Kidney epithelial cell (primary cell): ENCODE measurements at regions not wholly inside any gene's neighbourhood (a gene's known extent, or its start where the extent isn't known, plus 50 kb on each side); places are given as distances from the start of the nearest gene placed in this dataset.

ENCODE experiments used
- DNase-seq: peaks from one replicate; pipeline ENCODE4 v3.0.0-alpha.2; 2010; ENCODE audit warnings: low read depth
- H3K27me3 ChIP-seq: 2 replicates; pipeline ENCODE4 v1.6.0; 2011; ENCODE audit warnings: low read length; ENCODE audit not compliant: control insufficient read depth, insufficient read depth
- H3K36me3 ChIP-seq: 2 replicates; pipeline ENCODE4 v1.5.1; 2011; ENCODE audit warnings: low read length; ENCODE audit not compliant: control insufficient read depth, insufficient read depth
- H3K4me3 ChIP-seq: 2 replicates; pipeline ENCODE4 v1.5.1; 2011; ENCODE audit warnings: low read depth, mild to moderate bottlenecking, control low read depth, low read length
- TF ChIP-seq, protein P1 (sequence below): IDR thresholded peaks from 2 replicates; pipeline ENCODE4 v1.5.1; 2011; ENCODE audit warnings: mild to moderate bottlenecking, moderate library complexity, low read length, control low read depth, inconsistent platforms; ENCODE audit not compliant: insufficient read depth, poor library complexity, severe bottlenecking

DNA sequence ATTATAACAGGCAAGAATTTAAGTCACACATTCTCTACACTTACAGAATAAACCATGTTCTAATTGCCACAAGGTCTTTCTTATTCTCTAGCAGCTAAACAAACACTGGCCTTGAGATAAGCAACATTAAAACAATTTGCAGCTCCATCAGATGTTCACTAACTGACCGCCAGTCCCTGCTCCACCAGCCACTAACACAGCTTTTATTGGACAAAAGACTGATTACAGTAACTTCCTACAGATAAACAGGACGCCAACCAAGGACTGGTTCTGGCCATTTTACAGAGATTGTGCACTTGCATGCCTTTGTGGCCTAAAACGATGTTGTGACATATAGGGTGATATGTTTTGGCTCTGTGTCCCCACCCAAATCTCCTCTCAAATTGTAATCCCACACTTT lies 388.9 kb upstream of the LRRC4C start:
- Histone ChIP-seq H3K4me3 (no peak overlapping the region), H3K36me3 (no peaks in the 10 kb centered on the region), H3K27me3 (no peaks in the 10 kb centered on the region)
- no peak for DNase-seq
- TF ChIP-seq, protein P1, sequence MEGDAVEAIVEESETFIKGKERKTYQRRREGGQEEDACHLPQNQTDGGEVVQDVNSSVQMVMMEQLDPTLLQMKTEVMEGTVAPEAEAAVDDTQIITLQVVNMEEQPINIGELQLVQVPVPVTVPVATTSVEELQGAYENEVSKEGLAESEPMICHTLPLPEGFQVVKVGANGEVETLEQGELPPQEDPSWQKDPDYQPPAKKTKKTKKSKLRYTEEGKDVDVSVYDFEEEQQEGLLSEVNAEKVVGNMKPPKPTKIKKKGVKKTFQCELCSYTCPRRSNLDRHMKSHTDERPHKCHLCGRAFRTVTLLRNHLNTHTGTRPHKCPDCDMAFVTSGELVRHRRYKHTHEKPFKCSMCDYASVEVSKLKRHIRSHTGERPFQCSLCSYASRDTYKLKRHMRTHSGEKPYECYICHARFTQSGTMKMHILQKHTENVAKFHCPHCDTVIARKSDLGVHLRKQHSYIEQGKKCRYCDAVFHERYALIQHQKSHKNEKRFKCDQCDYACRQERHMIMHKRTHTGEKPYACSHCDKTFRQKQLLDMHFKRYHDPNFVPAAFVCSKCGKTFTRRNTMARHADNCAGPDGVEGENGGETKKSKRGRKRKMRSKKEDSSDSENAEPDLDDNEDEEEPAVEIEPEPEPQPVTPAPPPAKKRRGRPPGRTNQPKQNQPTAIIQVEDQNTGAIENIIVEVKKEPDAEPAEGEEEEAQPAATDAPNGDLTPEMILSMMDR, result no peak

DNA sequence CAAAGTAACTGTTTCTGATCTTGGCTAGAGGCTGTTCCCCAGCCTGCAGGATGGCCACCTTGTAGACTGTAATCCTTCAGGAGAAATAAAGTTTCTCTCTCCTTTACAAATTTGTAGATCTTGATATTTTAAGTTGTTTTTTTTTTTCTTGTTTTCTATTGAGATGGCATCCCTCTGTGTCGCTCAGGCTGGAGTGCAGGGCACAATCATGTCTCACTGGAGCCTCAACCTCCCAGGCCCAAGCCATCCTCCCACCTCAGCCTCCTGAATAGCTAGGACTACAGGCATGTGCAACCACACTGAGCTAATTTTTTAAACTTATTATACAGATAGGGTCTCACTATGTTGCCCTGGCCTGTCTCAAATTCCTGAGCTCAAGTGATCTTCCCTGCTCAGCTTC lies 389.8 kb upstream of the LRRC4C start:
- H3K36me3 ChIP-seq, result no peaks in the 10 kb centered on the region
- no peaks in the 10 kb centered on the region for H3K27me3 ChIP-seq
- TF ChIP-seq, protein P1, result no peak
- H3K4me3 ChIP-seq, result no peak overlapping the region
- DNase-seq, result no peak

DNA sequence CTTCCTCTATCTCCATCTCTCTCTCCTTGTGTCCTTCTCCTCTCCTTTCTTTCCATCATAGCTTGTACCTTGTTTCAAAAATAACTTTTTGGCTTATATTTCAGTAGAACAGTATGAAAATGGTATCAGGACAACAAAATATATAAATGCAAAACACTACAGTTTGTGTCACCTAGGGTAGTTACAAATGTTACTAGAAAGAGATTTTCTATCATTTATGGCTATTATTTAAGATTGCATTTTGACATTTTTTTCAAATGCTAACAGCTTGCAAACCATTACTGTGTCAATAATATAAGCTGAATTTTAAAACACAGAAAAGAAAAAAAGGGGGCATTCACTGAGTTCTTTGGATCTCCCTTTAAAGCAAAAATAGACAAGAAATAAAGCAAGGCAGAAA lies 392.3 kb upstream of the LRRC4C start:
- no peak for DNase-seq
- Histone ChIP-seq H3K4me3 (no peak overlapping the region), H3K27me3 (no peaks in the 10 kb centered on the region), H3K36me3 (no peaks in the 10 kb centered on the region)
- TF ChIP-seq, protein P1, result no peak

DNA sequence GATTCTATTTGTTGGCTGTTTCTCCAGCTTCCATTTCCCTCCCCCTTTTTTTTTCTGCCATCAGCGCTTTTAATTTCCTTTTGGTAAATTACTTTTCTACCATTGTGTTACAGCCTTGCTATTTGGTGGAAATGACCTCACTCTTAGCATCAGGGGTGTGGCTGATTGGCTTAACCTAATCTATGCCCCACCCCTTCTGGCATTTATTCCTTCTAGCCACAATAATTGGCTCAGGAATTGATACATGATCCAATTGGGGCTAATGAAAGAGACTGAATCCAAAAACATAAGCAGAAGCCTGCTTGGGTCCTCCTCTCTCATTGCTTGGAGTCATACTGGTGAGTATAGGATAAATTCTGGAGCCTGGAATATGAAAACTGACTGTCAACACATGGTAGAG lies 402.4 kb upstream of the LRRC4C start:
- Histone ChIP-seq H3K36me3 (no peaks in the 10 kb centered on the region), H3K4me3 (no peak overlapping the region)
- TF ChIP-seq, protein P1, result no peak

DNA sequence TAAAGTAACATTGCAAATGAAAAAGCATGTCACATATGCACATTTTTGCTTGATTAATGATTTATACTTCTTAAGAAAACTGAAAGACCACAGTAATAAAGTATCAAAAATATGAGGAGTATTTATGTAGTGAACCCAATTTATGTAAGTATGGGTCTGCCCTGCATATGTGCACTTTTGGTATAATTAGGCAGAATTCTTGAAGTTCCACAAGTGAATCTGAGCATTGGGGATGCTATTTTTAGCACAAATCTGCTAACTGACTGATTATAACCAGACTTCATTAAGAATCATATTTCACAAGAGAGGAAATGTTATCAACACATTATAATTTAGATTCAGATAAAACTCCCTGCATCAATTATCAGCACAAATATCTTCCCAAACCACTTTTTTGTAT lies 407.1 kb upstream of the LRRC4C start:
- no peak for DNase-seq
- TF ChIP-seq, protein P1, result no peak
- H3K27me3 ChIP-seq, result no peaks in the 10 kb centered on the region
- H3K36me3 ChIP-seq, result no peaks in the 10 kb centered on the region
- no peak overlapping the region for H3K4me3 ChIP-seq

More for the DNA sequence above, 402.4 kb upstream of the LRRC4C start:
- DNase-seq, result no peak
- no peaks in the 10 kb centered on the region for H3K27me3 ChIP-seq

DNA sequence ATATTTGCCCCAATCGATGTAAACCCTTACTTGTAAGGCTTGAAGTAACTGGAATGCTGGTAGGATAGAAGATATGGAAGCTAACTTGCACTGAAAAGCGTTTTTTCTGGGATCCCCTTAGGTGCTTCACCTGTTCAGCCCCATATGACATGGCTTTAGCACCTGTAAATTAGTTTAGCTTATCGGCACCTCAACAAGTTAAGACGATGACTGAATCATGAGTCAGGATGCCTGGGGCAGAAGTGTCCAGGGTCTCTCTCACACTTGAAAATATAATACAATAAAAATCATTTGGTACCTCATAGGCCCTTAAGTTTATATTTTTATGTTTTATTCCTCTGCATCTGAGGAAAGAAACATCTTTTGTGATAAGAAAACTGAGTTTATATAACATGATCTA lies 409.2 kb upstream of the LRRC4C start:
- DNase-seq, result no peak
- H3K4me3 ChIP-seq, result no peak overlapping the region
- no peaks in the 10 kb centered on the region for H3K36me3 ChIP-seq
- TF ChIP-seq, protein P1, result no peak
- no peaks in the 10 kb centered on the region for H3K27me3 ChIP-seq
